H1 (cell line): ENCODE measurements at regions not wholly inside any gene's neighbourhood (a gene's known extent, or its start where the extent isn't known, plus 50 kb on each side); places are given as distances from the start of the nearest gene placed in this dataset.

Source experiments
- CTCF ChIA-PET: fragments of 300-600 bp; sonication (Branson Sonifier 250); formaldehyde crosslinking; loops from one replicate; lab custom pipeline; 2021; ENCODE audit not compliant: partially characterized antibody; lab: Charles Lee
- POLR2A ChIA-PET: fragments of 300-600 bp; sonication (Branson Sonifier 250); formaldehyde crosslinking; loops from one replicate; lab custom pipeline; 2021; ENCODE audit warnings: inconsistent platforms; ENCODE audit not compliant: partially characterized antibody; lab: Charles Lee
- DNase-seq, 2 experiments: peaks; one replicate each; pipeline versions ENCODE4 v3.0.0 to v3.0.0-alpha.2; 2010 to 2022; ENCODE audit warnings: low spot score in 2 of 2, low read depth in 1 of 2, mixed read lengths in 1 of 2
- FAIRE-seq: peaks from 2 replicates; lab custom pipeline; 2011; peaks lifted over from hg19 to GRCh38; lab: Jason Lieb, UNC
- H2AFZ ChIP-seq: 2 replicates; pipeline ENCODE4 v1.8.1; 2012; ENCODE audit warnings: low read length, inconsistent platforms
- H2AK5ac ChIP-seq: 2 replicates; pipeline ENCODE4 v1.6.1; 2013; ENCODE audit warnings: low read depth, low read length
- H2BK120ac ChIP-seq: replicated peaks from 2 replicates; pipeline ENCODE3; 2013; ENCODE audit warnings: low read depth, low read length, inconsistent platforms
- H2BK12ac ChIP-seq: 2 replicates; pipeline ENCODE4 v1.6.1; 2013; ENCODE audit warnings: low read depth, low read length
- H2BK15ac ChIP-seq: 2 replicates; pipeline ENCODE4 v1.6.1; 2013; ENCODE audit warnings: low read length
- H2BK20ac ChIP-seq: 2 replicates; pipeline ENCODE4 v1.6.1; 2013; ENCODE audit warnings: low read length
- H2BK5ac ChIP-seq: 2 replicates; pipeline ENCODE4 v1.6.1; 2013; ENCODE audit warnings: low read depth, low read length
- H3K14ac ChIP-seq: 2 replicates; pipeline ENCODE4 v1.6.1; 2013; ENCODE audit warnings: inconsistent platforms; ENCODE audit not compliant: insufficient read length
- H3K18ac ChIP-seq: 2 replicates; pipeline ENCODE4 v1.6.1; 2013; ENCODE audit warnings: low read length; ENCODE audit errors: extremely low read depth
- H3K23ac ChIP-seq: 2 replicates; pipeline ENCODE4 v1.6.1; 2013; ENCODE audit warnings: inconsistent platforms; ENCODE audit not compliant: insufficient read length
- H3K23me2 ChIP-seq: 2 replicates; pipeline ENCODE4 v1.6.1; 2013; ENCODE audit warnings: low read depth, low read length
- H3K27ac ChIP-seq: 2 replicates; pipeline ENCODE4 v1.6.1; 2011; ENCODE audit warnings: low read depth, low read length, inconsistent platforms
- H3K27me3 ChIP-seq, 4 experiments: replicated peaks in 1 of 4; 1 replicate in 1 of 4; 2 replicates in 3 of 4; pipeline versions ENCODE4 v1.6.1 to v1.8.1; 2011 to 2013; ENCODE audit warnings: low read length in 3 of 4, mild to moderate bottlenecking in 3 of 4, inconsistent platforms in 2 of 4, mixed read lengths in 2 of 4, moderate library complexity in 1 of 4; ENCODE audit not compliant: control insufficient read depth in 3 of 4, insufficient read depth in 3 of 4; ENCODE audit errors: extremely low read depth in 1 of 4
- H3K36me3 ChIP-seq, 4 experiments: 2 replicates each; pipeline versions ENCODE4 v1.6.1 to v1.8.1; 2011 to 2013; ENCODE audit warnings: mild to moderate bottlenecking in 4 of 4, low read length in 3 of 4, moderate library complexity in 2 of 4, control low read depth in 1 of 4, inconsistent platforms in 1 of 4; ENCODE audit not compliant: insufficient read depth in 4 of 4, control insufficient read depth in 2 of 4
- H3K4ac ChIP-seq: replicated peaks from 2 replicates; pipeline ENCODE3; 2013; ENCODE audit warnings: low read length, low read depth, mixed read lengths, inconsistent platforms; ENCODE audit not compliant: insufficient read length
- H3K4me1 ChIP-seq, 4 experiments: replicated peaks in 1 of 4; 1 replicate in 1 of 4; 2 replicates in 3 of 4; pipeline versions ENCODE4 v1.6.1 to v1.8.1; 2011 to 2013; ENCODE audit warnings: low read length in 3 of 4, inconsistent platforms in 2 of 4, mixed read lengths in 1 of 4; ENCODE audit not compliant: insufficient read depth in 4 of 4, control insufficient read depth in 3 of 4
- H3K4me2 ChIP-seq, 2 experiments: 2 replicates each; pipeline versions ENCODE4 v1.6.1 to v1.8.1; 2011 to 2013; ENCODE audit warnings: low read depth in 2 of 2, low read length in 2 of 2, control low read depth in 1 of 2, inconsistent platforms in 1 of 2, mild to moderate bottlenecking in 1 of 2; ENCODE audit not compliant: insufficient read depth in 1 of 2
- H3K4me3 ChIP-seq, 4 experiments: fragments of 200-600, 300-600 bp in 1 of 4; sonication (generic), shearing (Covaris generic), sonication (Bioruptor Twin) in 1 of 4; 2 replicates each; pipeline versions ENCODE4 v1.5.1 to v1.8.1; 2011 to 2016; ENCODE audit warnings: low read length in 4 of 4, low read depth in 3 of 4, control low read depth in 2 of 4, inconsistent platforms in 2 of 4, mild to moderate bottlenecking in 2 of 4, mixed read lengths in 1 of 4, moderate library complexity in 1 of 4; ENCODE audit not compliant: insufficient read depth in 2 of 4; ENCODE audit errors: extremely low read depth in 1 of 4
- H3K56ac ChIP-seq: replicated peaks from 2 replicates; pipeline ENCODE3; 2013; ENCODE audit warnings: low read depth, mild to moderate bottlenecking, mixed read lengths, low read length, inconsistent platforms; ENCODE audit not compliant: insufficient read length
- H3K79me1 ChIP-seq: 2 replicates; pipeline ENCODE4 v1.6.1; 2013; ENCODE audit warnings: low read depth, low read length, control low read depth
- H3K79me2 ChIP-seq, 2 experiments: 2 replicates each; pipeline versions ENCODE4 v1.6.1 to v1.8.1; 2012 to 2013; ENCODE audit warnings: low read length in 2 of 2, mild to moderate bottlenecking in 2 of 2, inconsistent platforms in 1 of 2; ENCODE audit not compliant: insufficient read depth in 2 of 2, control insufficient read depth in 1 of 2
- H3K9ac ChIP-seq, 4 experiments: replicated peaks in 1 of 4; 1 replicate in 1 of 4; 2 replicates in 3 of 4; pipeline versions ENCODE4 v1.6.1 to v1.8.1; 2011 to 2013; ENCODE audit warnings: low read depth in 3 of 4, low read length in 3 of 4, control low read depth in 2 of 4, mild to moderate bottlenecking in 2 of 4, moderate library complexity in 2 of 4, inconsistent platforms in 1 of 4; ENCODE audit errors: extremely low read depth in 1 of 4
- H3K9me3 ChIP-seq, 2 experiments: 2 replicates each; pipeline versions ENCODE4 v1.6.1 to v1.8.1; 2012 to 2013; ENCODE audit warnings: mild to moderate bottlenecking in 2 of 2, moderate library complexity in 2 of 2, control low read depth in 1 of 2, inconsistent platforms in 1 of 2, low read depth in 1 of 2, low read length in 1 of 2, mixed read lengths in 1 of 2; ENCODE audit not compliant: insufficient read depth in 2 of 2
- H4K20me1 ChIP-seq, 2 experiments: replicated peaks in 1 of 2; 2 replicates each; pipeline versions ENCODE3 to v1.8.1; 2011 to 2013; ENCODE audit warnings: inconsistent platforms in 2 of 2, low read length in 2 of 2, mild to moderate bottlenecking in 1 of 2; ENCODE audit not compliant: insufficient read depth in 2 of 2, control insufficient read depth in 1 of 2
- H4K5ac ChIP-seq: 2 replicates; pipeline ENCODE4 v1.6.1; 2013; ENCODE audit warnings: low read length, low read depth, mixed read lengths, inconsistent platforms; ENCODE audit not compliant: insufficient read length
- H4K8ac ChIP-seq: 2 replicates; pipeline ENCODE4 v1.8.0; 2013; ENCODE audit warnings: mild to moderate bottlenecking, moderate library complexity, low read length, inconsistent platforms; ENCODE audit not compliant: insufficient read depth; ENCODE audit errors: extremely low read depth
- H4K91ac ChIP-seq: replicated peaks from 2 replicates; pipeline ENCODE3; 2013; ENCODE audit warnings: low read length, mixed read lengths, inconsistent platforms; ENCODE audit not compliant: insufficient read length
- CREB1 ChIP-seq: IDR thresholded peaks from 2 replicates; pipeline ENCODE4 v1.6.1; 2012; ENCODE audit warnings: inconsistent platforms
- EZH2 ChIP-seq: fragments of 200-600 bp; sonication (generic); IDR thresholded peaks from 2 replicates; pipeline ENCODE4 v1.7.1; 2012; ENCODE audit warnings: low read depth, mild to moderate bottlenecking, moderate library complexity, low read length, inconsistent platforms; ENCODE audit not compliant: severe bottlenecking
- HDAC2 ChIP-seq, 2 experiments: fragments of 300-600 bp in 1 of 2; sonication (generic) in 1 of 2; IDR thresholded peaks; 2 replicates each; pipeline ENCODE4 v1.6.1; 2011 to 2012; ENCODE audit warnings: low read depth in 2 of 2, low read length in 2 of 2, mild to moderate bottlenecking in 2 of 2, moderate library complexity in 2 of 2, borderline replicate concordance in 1 of 2, inconsistent platforms in 1 of 2
- NRF1 ChIP-seq: IDR thresholded peaks from 2 replicates; pipeline ENCODE4 v1.6.1; 2011; ENCODE audit warnings: mild to moderate bottlenecking, low read depth, low read length, improper control_type of control experiment
- SIN3A ChIP-seq, 2 experiments: IDR thresholded peaks in 1 of 2; conservative IDR thresholded peaks in 1 of 2; 2 replicates each; pipeline ENCODE4 v1.6.1; 2011 to 2012; ENCODE audit warnings: low read length in 2 of 2, improper control_type of control experiment in 1 of 2, low read depth in 1 of 2, mild to moderate bottlenecking in 1 of 2
- TCF12 ChIP-seq: IDR thresholded peaks from 2 replicates; pipeline ENCODE4 v1.6.1; 2011; ENCODE audit warnings: low read depth, mild to moderate bottlenecking, low read length
- WGBS, 2 experiments: shearing (Covaris generic) in 1 of 2; methylation state at CpG; one replicate each; pipeline versions ENCODE4 v1.1.6 to v1.1.7; 2013 to 2015; ENCODE audit warnings: low lambda C conversion rate in 2 of 2, mixed read lengths in 2 of 2, inconsistent platforms in 1 of 2, low coverage in 1 of 2, missing lambda C conversion rate in 1 of 2; ENCODE audit not compliant: insufficient replicate concordance in 2 of 2, insufficient coverage in 1 of 2, insufficient read length in 1 of 2; ENCODE audit errors: extremely low coverage in 1 of 2, missing lambda C conversion rate in 1 of 2; 5-methylcytosine and 5-hydroxymethylcytosine counted together

GRCh38 chr1:100794748-100795645, 75.5 kb downstream of the VCAM1 start:
- no peak overlapping the region for H2BK120ac ChIP-seq
- no peaks in the 10 kb centered on the region for H3K79me2 ChIP-seq
- no peaks in the 10 kb centered on the region for H4K20me1 ChIP-seq
- H3K9me3 ChIP-seq, result no peaks in the 10 kb centered on the region
- H3K27me3 ChIP-seq, result no peaks in the 10 kb centered on the region
- FAIRE-seq, result no peak
- H4K5ac ChIP-seq, result no peak overlapping the region
- no peaks in the 10 kb centered on the region for H3K23me2 ChIP-seq
- no peak overlapping the region for H3K4ac ChIP-seq
- peaks cover 0 to 4% (median 0%) of the 10 kb centered on the region in 4 experiments; a peak in 1 of 7 replicates for H3K4me1 ChIP-seq
- H3K4me2 ChIP-seq, result no peak overlapping the region
- H4K8ac ChIP-seq, result no peak overlapping the region
- POLR2A ChIA-PET, result no interaction called here
- no peak overlapping the region for H4K91ac ChIP-seq
- H2BK5ac ChIP-seq, result no peak overlapping the region
- CTCF ChIA-PET, result interaction anchor here (0.8 to 1.6 kb wide), 2 partner anchors 15 to 331 kb away, joined by 3 to 4 read pairs; no protein-coding TSS in a partner anchor
- no peak overlapping the region for H2BK20ac ChIP-seq
- H3K27ac ChIP-seq, result no peak overlapping the region
- H2AK5ac ChIP-seq, result no peak overlapping the region
- no peaks in the 10 kb centered on the region for H3K36me3 ChIP-seq
- no peak overlapping the region for H3K23ac ChIP-seq
- no peak overlapping the region for H3K18ac ChIP-seq
- H3K9ac ChIP-seq, result no peak overlapping the region
- H3K79me1 ChIP-seq, result no peaks in the 10 kb centered on the region
- no peak overlapping the region for H3K14ac ChIP-seq
- H2BK12ac ChIP-seq, result no peak overlapping the region
- no peak for DNase-seq
- H2AFZ ChIP-seq, result no peak overlapping the region
- no peak overlapping the region for H3K56ac ChIP-seq
- H3K4me3 ChIP-seq, result no peak overlapping the region
- 75% methylated on average over 6 of the region's 6 CpGs; no CpG with 5 or more reads in 1 of the 2 experiments for WGBS, 2 experiments
- no peak overlapping the region for H2BK15ac ChIP-seq
- TF ChIP-seq CREB1 (no peak), EZH2 (no peak), NRF1 (no peak), HDAC2 (IDR thresholded peaks at IDR 0.05; ENCODE audit: borderline replicate concordance in 1 of 2, low read depth in 2 of 2, low read length in 2 of 2) (no peak), SIN3A (conservative IDR thresholded peaks at IDR 0.05 in 1 of 2, IDR thresholded peaks at IDR 0.05 in 1 of 2; ENCODE audit: low read depth in 1 of 2, low read length in 2 of 2) (no peak), TCF12 (no peak)
